Transverse colon (tissue), 3 donors: ENCODE measurements at regions not wholly inside any gene's neighbourhood (a gene's known extent, or its start where the extent isn't known, plus 50 kb on each side); places are given as distances from the start of the nearest gene placed in this dataset.

Source experiments
- EP300 ChIP-seq: sonication (generic); formaldehyde crosslinking; IDR thresholded peaks from one replicate; pipeline ENCODE4 v1.6.1; 2017; ENCODE audit warnings: antibody characterized with exemption, low read depth
- POLR2A ChIP-seq: fragments of 450-650 bp; IDR thresholded peaks from one replicate; pipeline ENCODE4 v1.6.1; 2016; ENCODE audit warnings: antibody characterized with exemption, mild to moderate bottlenecking, moderate library complexity
- POLR2AphosphoS5 ChIP-seq, 3 donors: sonication (generic); formaldehyde crosslinking; IDR thresholded peaks; one replicate each; pipeline ENCODE4 v1.6.1; 2016; ENCODE audit warnings: antibody characterized with exemption in 3 of 3

DNA sequence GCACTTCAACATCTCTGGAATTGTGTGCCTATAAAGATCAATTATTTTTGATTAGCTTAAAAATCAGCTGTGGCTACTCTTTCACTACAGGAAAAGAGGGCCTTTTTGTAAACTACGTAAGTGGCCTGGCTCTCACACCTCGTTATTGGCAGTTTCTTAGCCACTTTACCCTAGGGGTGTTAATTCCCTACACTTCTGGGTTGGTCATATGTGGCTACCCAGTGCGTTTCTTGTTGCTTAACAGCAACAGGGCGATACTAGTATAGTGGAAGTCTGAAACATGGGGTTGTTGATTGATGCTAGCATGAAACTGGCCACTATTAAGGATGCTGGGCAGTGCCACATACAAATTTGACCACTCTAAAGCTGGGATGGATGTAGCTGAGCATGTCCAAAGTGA is 174.7 kb upstream of the CDH12 start:
- TF ChIP-seq POLR2A = no peak
- no peak for TF ChIP-seq EP300
- no peak for TF ChIP-seq POLR2AphosphoS5 (IDR thresholded peaks at IDR 0.05)
